SIG-M5 treated with dmso at 0.1 percent for 504 hours (cell line): ENCODE measurements at regions not wholly inside any gene's neighbourhood (a gene's known extent, or its start where the extent isn't known, plus 50 kb on each side); places are given as distances from the start of the nearest gene placed in this dataset.

ENCODE experiments used
- DNase-seq: peaks from one replicate; lab custom pipeline; 2025; ENCODE audit not compliant: unreplicated experiment; lab: John Stamatoyannopoulos, UW

- no peak for DNase-seq
Observed at GRCh38 chr18:41553716-41554115, 401.3 kb upstream of the PIK3C3 start.

GRCh38 chr18:41548521-41549260, 406.3 kb upstream of the PIK3C3 start:
- DNase-seq: no peak

GRCh38 chr18:41545091-41545888, 409.7 kb upstream of the PIK3C3 start:
- no peak for DNase-seq

DNA sequence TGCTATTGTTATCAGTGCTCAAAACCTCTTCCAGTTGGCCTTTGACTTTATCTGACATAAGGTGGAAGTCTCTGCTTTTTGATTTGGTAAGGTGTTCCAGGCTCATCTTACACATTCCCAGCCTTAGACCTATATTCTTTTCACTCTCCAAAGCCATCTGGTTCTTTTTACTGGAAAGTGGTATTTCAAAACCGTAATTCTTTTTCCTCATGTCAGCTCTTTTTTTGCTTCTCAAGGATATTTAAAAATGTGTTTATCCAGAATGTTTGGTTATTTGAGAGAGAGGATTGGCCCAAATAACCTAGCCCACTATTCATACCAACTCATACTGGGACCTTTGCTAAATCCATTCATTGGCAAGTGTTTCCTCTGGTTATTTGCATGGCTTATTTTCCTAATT, 411.2 kb upstream of the PIK3C3 start:
- DNase-seq: no peak

DNA sequence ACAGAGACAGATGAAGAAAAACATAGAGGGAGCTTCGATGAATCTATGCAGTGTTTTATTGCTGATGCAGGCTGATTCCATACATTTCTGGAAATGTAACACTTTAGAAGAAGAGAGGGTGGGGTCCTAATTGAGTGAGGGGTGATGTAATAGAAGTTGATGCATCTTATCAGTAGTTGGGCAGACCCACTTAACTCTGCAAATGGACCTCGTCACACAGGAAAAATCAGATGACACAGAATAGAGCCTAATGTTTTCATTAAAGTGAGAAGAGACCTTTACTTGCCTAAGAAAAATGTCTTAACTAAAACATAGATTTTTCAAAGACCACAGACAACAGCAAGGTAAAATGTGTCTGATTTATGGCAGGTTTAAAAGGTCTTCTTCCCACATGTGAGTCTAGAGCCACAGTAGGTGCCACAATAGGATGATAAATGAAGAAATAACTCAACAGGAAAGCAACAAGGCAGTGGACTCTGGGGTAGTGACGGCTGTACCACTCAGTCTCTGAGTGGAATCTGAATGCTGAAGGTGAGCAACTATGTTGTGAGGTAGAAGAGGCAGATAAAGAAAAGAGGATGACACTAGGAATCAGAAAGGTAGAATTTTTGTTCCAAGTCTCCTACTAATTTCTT, 414.7 kb upstream of the PIK3C3 start:
- DNase-seq: no peak

DNA sequence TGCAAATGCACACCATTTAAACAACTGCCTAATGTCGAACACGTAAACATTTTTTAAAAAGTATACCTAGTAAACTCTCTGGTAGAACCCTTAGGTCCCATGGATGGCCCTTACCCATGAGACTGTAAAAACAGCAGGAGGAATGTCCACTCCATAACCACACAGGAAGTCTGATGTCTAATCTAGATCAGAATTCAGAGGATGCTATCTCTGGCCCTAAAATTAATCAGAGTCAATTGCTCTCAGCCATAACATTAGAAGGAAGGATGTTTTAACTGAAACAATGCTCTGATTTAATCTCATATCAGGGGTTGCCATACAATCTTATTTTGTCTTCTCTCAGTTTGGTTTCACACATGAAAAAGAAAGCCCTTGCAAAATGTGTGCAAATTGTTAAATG, 416.3 kb upstream of the PIK3C3 start:
- no peak for DNase-seq

GRCh38 chr18:41537666-41538065, 417.4 kb upstream of the PIK3C3 start:
- DNase-seq: no peak

DNA sequence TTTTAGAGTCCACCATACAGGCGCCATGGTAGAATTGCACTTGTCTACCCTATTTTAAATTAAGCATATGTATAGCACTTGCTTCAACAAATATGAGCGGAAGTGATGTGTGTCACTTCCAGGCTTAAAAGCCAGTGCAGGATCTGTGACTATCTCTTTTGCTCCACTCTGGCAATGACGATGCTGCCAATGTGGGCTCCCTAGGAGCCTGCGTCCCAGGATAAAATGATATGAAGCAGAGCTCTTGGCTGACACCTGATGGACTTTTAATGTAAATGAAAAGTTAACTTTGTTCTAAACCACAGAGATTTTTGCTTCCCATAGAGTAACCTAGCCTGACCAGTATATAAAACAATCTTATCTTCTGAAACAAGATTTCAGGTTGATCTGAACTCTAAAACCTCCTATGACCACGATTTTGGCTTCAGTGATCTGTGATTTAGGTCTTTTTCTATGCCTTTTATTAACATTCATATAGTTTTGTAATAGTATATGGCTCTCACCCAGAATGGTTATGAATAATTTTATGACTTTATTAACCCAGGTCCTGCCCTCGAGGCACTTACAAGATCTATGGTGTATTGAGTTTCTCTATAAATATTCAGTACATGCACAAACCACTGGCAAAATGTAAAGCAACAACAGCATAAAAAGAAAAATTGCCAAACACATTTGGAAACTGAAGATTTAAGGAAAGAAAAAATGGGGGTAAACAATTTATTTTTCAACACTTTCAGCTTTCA, 422.5 kb upstream of the PIK3C3 start:
- DNase-seq: no peak

GRCh38 chr18:41530970-41531369, 424.1 kb upstream of the PIK3C3 start:
- no peak for DNase-seq

- no peak for DNase-seq
Observed at GRCh38 chr18:41529093-41529492, 425.9 kb upstream of the PIK3C3 start.

DNA sequence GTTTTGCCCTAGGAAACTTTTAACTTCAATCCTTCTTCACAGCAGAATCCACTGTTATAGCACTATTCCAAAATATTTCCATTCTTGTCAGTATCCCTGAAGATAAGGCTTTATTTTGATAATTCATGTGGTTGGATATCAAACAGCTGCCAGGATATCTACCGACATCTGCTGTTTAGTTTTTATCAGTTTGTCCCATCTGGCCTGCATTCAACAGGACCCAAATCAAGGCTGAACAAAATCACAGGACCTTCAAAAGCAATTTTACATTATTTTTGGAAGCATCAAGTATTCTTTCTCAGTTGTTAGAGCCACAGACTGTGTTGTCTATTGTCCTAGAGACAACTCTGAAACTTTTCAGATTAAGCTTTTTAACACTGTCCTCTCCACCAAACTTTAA, 429.0 kb upstream of the PIK3C3 start:
- no peak for DNase-seq

DNA sequence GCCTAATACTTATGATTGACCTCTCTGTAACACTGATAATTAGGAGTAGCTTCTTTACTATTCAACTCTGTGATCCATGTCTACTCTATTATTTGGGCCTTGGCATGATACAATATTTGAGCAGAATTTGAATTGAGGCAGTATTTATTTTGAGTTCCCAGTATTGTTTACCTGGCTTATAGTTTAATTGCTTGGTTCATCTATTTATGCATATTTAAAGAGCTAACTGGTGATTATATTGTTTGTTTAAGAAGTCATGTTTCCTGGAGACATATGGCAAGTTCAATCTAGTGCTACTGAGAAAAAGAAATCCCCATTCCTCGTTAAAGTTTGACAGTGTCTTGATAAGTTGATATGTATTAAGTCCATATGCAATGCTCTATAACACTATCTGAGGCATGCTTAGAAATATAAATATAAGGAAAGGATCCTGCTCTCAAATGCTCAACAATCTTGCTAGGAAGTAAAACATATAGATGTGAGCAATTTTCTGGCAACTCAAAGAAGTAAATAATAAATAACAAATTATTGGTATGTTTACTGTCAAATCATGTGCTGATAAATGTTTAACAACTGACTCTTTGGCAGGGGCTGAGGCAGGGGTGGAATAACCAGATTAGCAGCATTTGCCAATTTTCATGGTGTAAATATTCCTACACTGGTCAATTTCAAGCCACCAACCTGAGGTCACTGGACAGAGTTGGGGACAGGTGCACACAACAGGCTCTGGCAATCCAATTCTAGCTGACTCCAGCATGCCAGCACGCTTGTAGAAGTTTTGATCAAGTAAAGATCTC, 430.2 kb upstream of the PIK3C3 start:
- DNase-seq: no peak

DNA sequence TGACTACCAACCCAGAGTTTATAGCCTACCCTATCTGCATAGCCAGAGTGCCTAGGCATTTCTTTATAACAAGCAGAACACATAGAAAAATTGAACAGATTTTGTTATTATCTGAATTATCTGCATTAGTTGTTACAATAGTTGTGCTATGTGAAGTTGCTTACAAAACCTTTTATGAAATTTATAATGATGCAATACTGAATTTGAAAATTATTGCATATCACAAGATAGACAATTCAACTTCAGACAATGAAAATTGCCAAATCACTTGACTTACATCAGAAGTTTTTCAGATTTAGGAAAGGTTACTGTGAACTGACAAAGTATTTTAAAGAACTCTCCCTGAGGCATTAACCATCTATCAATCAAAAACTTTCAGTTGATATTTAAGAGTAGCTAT, 437.9 kb upstream of the PIK3C3 start:
- no peak for DNase-seq

DNA sequence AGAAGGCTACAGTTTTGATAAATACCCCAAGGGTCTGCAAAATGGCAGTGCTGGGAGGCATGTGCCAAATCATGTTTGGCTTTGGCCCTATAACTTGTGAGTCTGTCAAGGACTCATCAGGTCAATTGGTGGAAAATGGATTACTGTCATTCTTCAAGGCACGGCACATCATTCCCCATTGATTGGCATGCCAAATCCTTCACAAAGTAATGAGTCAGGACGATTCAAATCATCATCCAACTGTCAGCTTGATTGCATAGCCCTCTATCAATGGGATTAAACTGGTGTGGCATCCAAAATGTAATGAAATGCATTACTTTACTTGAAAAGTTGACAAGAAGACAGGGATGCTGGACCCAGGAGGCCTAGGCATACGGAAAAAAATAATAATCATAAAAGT, 441.6 kb upstream of the PIK3C3 start:
- no peak for DNase-seq

- DNase-seq: no peak
Observed at GRCh38 chr18:41504316-41504715, 450.7 kb upstream of the PIK3C3 start.

- DNase-seq: no peak
Observed at GRCh38 chr18:41501848-41502247, 453.2 kb upstream of the PIK3C3 start.

DNA sequence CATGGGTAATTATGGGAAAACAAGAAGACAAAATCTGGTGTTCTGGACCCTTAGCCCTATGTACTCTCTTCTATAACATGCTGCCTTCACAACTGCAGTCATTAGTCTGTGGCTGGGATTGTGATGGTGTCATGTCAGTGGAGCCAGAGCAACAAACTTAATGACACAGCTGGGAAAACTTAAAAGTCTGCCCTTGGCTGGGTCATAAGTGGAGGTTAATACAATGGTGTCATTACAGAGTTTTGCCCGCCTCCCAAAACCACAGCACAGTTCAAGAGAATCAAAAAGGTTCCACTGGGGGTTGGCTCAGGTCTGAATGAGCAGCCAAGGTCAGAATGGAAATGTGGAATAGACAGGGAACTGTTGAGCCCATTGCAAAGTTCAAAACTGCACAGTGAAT, 455.7 kb upstream of the PIK3C3 start:
- no peak for DNase-seq

DNA sequence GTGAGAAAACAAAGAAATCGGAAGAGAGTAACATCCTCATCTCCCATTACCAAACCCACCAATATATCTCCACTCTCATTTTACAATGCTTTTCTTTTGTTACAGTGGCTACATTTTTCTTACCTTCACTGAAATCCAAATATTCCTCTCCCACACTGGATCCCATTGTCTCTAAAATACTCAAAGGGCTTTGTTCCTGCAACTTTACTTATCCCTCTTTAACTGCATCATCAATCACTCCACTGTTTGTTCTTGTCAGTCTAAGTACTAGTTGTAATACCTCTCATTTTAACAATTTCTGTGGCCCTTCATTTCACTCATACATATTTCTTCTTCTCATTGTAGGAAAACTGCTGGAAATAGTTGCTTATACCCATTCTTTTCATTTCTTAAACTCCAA, 464.2 kb upstream of the PIK3C3 start:
- no peak for DNase-seq

- no peak for DNase-seq
Observed at GRCh38 chr18:41486575-41486974, 468.5 kb upstream of the PIK3C3 start.

- no peak for DNase-seq
Observed at GRCh38 chr18:41484069-41484468, 471.0 kb upstream of the PIK3C3 start.

- no peak for DNase-seq
Observed at GRCh38 chr18:41482501-41482900, 472.5 kb upstream of the PIK3C3 start.
